Fibroblast of pulmonary artery (primary cell): ENCODE measurements at regions not wholly inside any gene's neighbourhood (a gene's known extent, or its start where the extent isn't known, plus 50 kb on each side); places are given as distances from the start of the nearest gene placed in this dataset.

ENCODE experiments used
- DNase-seq: peaks from one replicate; pipeline ENCODE4 v3.0.0-alpha.2; 2010; ENCODE audit warnings: low read depth
- H3K4me3 ChIP-seq: replicated peaks from 2 replicates; pipeline ENCODE4 v1.5.1; 2011; ENCODE audit warnings: low read depth, mild to moderate bottlenecking, control low read depth, low read length, moderate library complexity
- CTCF ChIP-seq: IDR thresholded peaks from 2 replicates; pipeline ENCODE4 v1.5.1; 2011; ENCODE audit warnings: mild to moderate bottlenecking, control low read depth, low read length, inconsistent platforms; ENCODE audit errors: missing control alignments

- no peak overlapping the region for H3K4me3 ChIP-seq
- no peak for TF ChIP-seq CTCF
- no peak for DNase-seq
Observed at GRCh38 chr5:87156631-87157030, 111.1 kb upstream of the RASA1 start.

DNA sequence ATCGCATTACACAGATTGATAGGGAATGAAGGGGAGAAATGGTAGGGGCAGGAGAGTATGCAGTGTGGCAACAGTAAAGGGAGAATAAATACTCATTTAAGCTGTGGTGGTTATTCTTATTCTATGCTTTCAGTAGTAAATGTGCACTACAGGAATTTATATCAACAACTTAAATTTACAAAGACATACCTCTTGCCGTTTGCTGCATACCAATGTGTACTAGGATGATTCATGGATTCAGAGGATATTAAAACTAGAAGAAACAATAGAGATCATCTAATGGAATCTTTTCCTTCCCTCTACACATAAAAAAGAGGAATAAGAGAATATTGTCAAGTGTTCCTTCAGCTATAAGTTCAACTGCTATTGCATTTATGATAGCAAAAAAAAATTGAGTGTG, 103.3 kb upstream of the RASA1 start:
- no peak for TF ChIP-seq CTCF
- H3K4me3 ChIP-seq, result no peak overlapping the region
- DNase-seq, result no peak

DNA sequence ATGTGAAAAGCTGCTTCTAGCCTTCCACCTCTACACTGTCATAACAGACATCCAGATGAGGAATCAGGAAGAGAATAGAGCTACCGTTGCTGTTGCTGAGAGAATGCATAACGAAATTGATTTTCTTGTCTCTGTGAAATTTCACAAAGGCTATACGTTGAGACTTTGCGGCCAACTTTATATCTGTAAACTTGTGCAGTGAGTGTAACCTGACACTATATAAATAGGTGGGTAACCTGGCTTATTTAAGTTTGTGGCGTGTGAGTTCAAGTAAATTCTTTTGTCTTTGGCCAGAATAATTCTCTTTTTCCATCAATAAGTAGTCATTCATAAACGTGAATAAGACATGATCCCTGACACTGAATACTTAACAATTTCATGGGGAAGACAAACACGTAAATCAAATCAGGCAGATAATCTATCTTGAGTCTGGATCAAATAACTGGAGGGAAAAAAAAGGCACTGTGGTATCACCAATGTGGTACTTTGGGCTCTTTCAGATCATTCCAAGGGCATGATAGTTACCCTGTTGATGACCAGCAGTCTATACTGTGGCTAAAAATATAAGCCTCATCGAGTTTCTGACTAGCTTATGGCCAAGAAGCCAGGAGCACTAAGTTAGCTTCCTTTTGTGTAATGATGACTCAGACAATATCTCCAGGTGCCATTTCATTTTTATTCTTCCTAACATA, 98.2 kb upstream of the RASA1 start:
- DNase-seq, result no peak
- H3K4me3 ChIP-seq, result no peak overlapping the region
- no peak for TF ChIP-seq CTCF

- TF ChIP-seq CTCF, result no peak
- DNase-seq, result no peak
- H3K4me3 ChIP-seq, result no peak overlapping the region
Observed at GRCh38 chr5:87170799-87171198, 96.9 kb upstream of the RASA1 start.

DNA sequence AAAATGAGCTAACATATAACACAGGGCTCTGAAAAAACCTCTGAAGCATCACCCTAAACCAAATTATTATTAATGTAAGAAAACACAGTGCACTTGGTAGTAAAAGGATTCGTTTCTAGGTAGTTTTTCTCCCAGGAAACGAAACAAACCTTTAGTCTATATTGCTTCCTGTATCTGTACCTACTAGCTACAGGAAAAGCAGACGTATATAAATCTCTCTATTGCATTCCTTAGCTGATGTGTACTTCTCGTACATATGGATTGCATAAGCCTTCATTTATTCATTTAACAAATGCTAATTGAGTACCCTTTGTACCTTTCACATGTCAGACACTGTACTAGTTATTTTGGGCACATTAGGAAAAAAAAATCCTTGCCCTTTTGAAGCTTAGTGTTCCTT, 85.0 kb upstream of the RASA1 start:
- TF ChIP-seq CTCF, result no peak
- no peak overlapping the region for H3K4me3 ChIP-seq
- DNase-seq, result no peak

- H3K4me3 ChIP-seq, result no peak overlapping the region
- no peak for DNase-seq
- no peak for TF ChIP-seq CTCF
Observed at GRCh38 chr5:87183896-87184295, 83.8 kb upstream of the RASA1 start.

DNA sequence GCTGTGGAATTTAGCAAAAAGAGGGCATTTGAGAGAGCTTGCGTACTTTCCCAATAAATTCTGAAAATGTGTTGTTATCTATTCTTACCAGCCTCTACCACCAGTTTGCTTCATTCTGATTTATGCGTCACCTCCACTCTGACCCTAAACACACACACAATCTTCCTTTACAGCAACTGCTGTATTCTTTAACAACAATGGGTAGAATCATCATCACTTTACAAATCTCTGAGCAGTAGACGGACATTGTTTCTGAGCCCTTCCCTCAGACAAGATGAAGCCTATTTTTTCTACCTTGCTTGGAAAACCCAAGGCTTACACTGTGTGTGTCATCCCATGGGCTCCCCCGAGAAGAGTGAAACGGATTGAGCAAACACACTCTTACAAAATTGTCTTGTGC, 83.1 kb upstream of the RASA1 start:
- H3K4me3 ChIP-seq, result no peak overlapping the region

More for the DNA sequence above, 83.1 kb upstream of the RASA1 start:
- DNase-seq, result no peak
- TF ChIP-seq CTCF, result no peak
